NOMO-1 treated with dmso at 0.1 percent for 144 hours (cell line): ENCODE measurements at regions not wholly inside any gene's neighbourhood (a gene's known extent, or its start where the extent isn't known, plus 50 kb on each side); places are given as distances from the start of the nearest gene placed in this dataset.
"Not testable (repeated sequence)": the region's sequence is repeated elsewhere in the genome, so short reads cannot be mapped to it uniquely, and the experiment has no call there.

Experiments used
- DNase-seq: peaks from one replicate; lab custom pipeline; 2025; ENCODE audit not compliant: unreplicated experiment; lab: John Stamatoyannopoulos, UW

- DNase-seq = no peak
These were observed 183.1 kb upstream of the SEMA3E start for GRCh38 chr7:83832009-83832408.

DNA sequence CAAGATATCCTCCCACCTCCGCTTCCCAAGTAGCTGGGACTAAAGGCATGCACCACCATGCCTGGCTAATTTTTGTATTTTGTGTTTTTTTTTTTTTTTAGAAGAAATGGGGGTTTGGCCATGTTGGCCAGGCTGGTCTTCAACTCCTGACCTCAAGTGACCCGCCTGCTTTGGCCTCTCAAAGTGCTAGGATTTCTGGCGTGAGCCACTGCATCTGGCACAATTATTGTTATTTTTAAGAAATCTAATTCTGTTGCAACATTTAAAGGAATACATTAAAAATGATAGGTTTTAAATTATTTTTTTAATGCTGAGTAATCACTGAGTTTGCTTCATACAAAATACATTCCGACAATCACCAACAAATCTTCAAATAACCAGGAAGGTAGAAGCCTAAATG lies 178.1 kb upstream of the SEMA3E start:
- no peak for DNase-seq

DNA sequence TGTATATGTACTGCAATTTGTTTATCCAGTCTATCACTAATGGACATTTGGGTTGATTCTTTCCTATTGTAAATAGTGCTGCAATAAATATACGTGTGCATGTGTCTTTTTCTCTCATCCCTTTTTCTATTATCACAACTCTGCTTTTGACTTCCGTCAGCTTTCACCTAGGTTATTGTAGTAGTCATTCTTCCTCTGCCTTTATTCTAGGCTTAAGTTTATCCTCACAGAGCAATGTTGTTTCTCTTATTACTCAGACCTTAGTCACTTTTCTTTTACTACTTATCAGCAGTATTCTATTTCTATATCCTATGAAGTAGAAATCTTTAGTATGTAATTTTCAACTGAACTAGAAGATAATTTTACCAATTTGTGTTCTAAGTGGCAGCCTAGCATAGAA lies 175.3 kb upstream of the SEMA3E start:
- no peak for DNase-seq

GRCh38 chr7:83821866-83822265 lies 172.9 kb upstream of the SEMA3E start:
- no peak for DNase-seq

DNA sequence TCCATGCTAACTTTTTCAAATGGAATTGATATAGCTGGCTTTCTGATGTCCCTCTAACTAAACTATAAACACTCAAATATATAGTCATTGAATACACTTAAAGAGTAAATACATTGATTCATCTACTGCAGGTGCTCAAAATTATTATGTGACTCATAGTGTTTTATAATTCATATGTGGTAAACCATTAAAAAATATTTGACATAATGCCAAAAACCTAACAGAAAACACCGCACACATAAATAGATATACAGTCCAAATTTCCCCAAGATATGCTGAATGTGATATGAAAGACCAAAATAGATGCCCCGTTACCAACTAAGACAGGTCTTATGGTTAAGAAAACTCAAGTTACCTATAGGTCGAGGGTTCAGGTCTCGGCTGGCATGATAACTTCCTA lies 171.7 kb upstream of the SEMA3E start:
- DNase-seq = no peak

DNA sequence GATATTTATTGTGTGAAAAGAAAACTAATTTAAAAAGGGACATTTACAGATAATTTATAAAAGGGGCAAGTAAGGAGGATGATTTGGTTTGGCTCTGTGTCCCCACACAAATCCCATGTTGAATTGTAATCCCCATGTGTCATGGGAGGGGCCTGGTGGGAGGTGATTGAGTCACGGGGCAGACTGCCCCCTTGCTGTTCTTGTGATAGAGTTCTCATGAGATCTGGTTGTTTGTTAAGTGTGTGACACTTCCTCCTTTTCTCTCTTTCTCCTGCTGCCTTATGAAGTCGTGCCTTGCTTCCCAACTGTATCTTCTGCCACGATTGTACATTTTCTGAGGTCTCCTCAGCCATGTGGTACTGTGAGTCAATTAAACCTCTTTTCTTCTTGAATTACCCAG lies 171.0 kb upstream of the SEMA3E start:
- no peak for DNase-seq

DNA sequence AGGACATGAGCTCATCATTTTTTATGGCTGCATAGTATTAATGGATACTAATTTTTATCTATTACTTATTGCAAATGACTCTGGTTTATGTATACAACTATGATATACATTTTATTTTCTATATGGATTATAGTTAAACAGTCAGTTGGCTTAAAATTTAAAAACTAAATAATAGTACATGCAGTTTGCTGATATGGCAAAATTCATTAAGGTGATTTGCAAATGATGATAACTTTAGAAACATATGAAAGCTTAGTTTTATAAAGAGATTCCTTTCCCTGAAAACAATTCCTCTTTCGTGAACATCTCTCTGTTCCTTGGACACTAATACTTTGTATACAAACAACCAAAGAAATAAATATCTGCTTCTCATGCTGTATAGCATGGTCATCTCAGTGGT lies 165.5 kb upstream of the SEMA3E start:
- no peak for DNase-seq

GRCh38 chr7:83812563-83812962 lies 163.6 kb upstream of the SEMA3E start:
- DNase-seq = not testable (repeated sequence)

GRCh38 chr7:83808982-83809381 lies 160.0 kb upstream of the SEMA3E start:
- no peak for DNase-seq

- DNase-seq = no peak
These were observed 158.8 kb upstream of the SEMA3E start for GRCh38 chr7:83807774-83808173.

DNA sequence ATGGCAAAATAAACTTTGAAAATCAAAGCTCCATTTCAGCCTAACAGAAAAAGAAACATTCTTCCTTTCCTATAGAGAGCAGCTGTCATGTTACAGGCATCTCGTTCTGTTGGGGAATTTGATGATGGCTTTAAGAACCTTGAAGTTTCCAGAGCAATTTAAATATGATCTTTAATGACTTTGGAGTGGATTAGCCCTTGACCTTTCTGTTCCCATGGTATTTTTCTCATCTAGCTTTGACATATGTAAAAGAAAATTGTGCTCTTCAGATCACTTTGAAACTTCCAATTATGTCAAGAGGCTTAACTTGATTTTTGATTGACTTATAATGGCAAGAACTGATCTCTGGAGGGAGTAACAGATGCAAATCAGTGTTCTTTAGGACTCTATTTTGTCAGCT lies 157.6 kb upstream of the SEMA3E start:
- no peak for DNase-seq

DNA sequence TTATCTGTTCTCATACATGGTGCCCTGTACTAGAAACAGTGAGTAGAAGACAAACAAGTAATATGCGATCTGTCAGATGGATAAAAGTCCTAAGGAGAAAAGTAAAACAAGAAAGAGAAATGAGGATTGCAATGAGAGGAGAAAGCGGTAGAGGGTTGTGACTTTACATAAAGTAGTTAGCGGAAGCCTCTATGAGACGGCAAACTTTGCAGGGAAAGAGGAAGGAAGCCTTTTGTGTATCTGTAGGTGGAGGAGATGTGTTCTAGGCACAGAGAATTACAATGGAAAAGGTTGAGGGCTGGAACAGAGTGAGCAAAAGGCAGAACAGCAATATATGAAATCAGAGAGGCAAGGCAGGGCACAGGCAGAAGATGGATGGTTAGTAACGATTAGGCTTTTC lies 150.4 kb upstream of the SEMA3E start:
- no peak for DNase-seq

- DNase-seq = peak; percentile 15
These were observed 149.6 kb upstream of the SEMA3E start for GRCh38 chr7:83798489-83798888.

GRCh38 chr7:83796760-83797159 lies 147.8 kb upstream of the SEMA3E start:
- DNase-seq = no peak

- DNase-seq = no peak
These were observed 145.9 kb upstream of the SEMA3E start for GRCh38 chr7:83794829-83795228.

- DNase-seq = no peak
These were observed 144.6 kb upstream of the SEMA3E start for GRCh38 chr7:83793558-83793957.

GRCh38 chr7:83791737-83792136 lies 142.8 kb upstream of the SEMA3E start:
- no peak for DNase-seq

DNA sequence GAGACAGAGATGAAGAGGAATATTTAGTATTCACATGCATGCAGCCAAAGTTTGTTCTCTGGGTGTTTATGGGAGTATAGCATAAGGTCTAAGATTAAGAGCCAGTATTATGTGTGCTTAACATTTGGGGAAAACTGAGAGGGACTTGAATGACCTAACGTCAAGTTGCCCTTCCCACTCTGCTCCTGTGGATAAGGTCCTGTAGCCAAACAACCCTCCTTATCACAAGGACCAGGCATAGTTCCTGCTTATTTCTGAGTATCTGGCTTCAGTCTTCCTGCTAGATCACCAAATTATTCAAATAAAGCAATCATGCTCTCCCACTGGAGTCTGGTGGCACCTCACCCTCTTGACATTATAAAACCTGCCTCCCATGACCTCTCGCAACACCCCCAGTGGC lies 137.9 kb upstream of the SEMA3E start:
- no peak for DNase-seq

DNA sequence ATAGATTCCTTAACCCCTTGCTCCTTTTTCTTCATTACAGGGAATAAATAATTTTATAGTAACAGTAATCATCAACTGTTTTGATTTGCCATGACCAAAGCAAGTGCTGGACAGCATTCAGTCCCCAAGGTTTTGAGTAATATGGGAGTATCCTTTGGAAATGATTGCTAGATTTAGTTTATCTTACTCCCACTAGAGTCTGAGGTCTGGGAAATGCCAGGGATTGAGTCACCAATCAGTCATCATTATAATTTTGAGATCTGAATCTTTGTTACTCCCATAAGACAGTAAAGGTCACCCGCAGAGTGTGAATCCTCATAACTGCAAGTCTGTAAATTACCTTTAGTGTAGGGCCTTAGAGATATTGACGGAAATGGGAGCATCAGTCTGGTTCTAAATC lies 133.7 kb upstream of the SEMA3E start:
- no peak for DNase-seq

GRCh38 chr7:83778073-83778443 lies 129.1 kb upstream of the SEMA3E start:
- DNase-seq = no peak

DNA sequence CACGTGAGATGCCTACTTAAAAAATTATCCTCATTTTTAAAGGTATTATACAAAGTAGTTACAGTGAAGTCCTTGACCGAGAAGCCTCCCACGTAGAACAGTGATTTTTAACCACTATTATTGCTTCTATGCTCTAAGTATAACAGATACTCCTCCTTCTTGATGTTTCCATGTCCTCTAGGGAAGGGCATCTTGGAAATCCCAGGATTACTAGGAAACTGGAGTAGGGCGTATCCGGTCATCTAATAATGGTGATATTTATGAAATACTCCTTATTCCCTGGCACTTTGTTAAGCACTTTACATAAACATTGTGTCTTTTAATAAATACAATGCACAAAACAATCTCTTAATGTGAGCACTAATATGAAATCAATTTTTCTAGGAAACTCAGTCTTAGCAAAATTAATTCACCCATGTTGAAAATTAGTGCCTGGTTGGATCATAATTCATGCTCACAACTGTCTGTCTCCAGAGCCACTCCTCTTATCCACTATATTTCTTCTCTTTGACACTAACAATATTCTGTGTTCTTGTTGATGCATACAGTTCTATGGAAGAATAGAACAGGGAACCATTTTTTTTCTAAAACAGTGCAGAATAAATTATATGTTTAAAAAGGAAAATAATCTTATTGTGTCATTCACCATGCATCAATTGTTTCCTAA lies 128.6 kb upstream of the SEMA3E start:
- no peak for DNase-seq

DNA sequence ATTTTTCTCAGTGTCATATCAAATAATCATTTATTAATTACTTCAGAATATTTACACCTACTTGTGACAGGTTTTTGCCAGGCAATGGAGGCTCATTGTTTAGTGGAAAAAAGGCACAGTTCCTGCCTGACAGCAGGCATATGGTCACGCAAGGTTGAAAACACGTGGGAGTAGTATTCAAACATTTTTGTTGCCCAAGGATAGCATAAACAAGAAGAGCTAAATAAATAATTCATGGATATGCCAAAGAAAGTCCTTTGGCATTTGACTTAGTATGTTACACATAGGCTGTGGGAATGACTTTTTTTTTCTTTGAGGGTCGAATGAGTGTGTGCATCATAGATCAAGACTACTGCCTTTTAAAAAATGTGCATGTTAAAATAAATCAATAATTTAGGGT lies 120.5 kb upstream of the SEMA3E start:
- DNase-seq = no peak

GRCh38 chr7:83751217-83751616 lies 102.3 kb upstream of the SEMA3E start:
- DNase-seq = no peak

DNA sequence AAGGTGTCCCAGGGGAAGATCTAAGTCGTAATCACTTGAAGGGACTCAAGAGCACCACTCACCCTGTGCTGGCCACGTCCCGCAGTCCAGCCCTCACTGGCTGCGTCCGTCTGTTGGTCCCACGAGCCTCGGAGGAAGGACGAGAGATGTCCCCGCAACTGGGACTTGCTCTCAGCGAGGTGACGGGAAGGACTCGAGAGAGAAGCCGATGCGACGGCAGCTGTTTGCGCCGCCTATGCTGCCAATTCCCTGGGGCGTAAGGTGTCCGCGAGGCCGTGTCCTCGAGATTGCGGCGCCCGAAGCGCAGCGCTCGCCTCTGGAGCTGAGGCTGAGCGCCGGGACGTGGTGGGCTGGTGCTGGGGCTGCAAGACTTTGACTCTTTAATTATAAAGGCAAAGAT lies 100.6 kb upstream of the SEMA3E start:
- DNase-seq = no peak
